Thymus (tissue), 11 donors: ENCODE measurements at regions not wholly inside any gene's neighbourhood (a gene's known extent, or its start where the extent isn't known, plus 50 kb on each side); places are given as distances from the start of the nearest gene placed in this dataset.
"Not testable (repeated sequence)": the region's sequence is repeated elsewhere in the genome, so short reads cannot be mapped to it uniquely, and the experiment has no call there.

ENCODE experiments used
- DNase-seq, 9 donors: peaks; one replicate each; pipeline ENCODE4 v3.0.0-alpha.2; 2013; ENCODE audit warnings: low spot score in 9 of 9, low read depth in 6 of 9, missing footprints in 1 of 9
- H3K27ac ChIP-seq, 2 donors: one replicate each; pipeline ENCODE4 v1.5.1; 2013; ENCODE audit warnings: control low read depth in 1 of 2, low read depth in 1 of 2, low read length in 1 of 2, mild to moderate bottlenecking in 1 of 2, moderate library complexity in 1 of 2
- H3K27me3 ChIP-seq, 2 donors: one replicate each; pipeline ENCODE4 v1.5.1; 2013; ENCODE audit warnings: low read length in 1 of 2; ENCODE audit not compliant: control insufficient read depth in 2 of 2, insufficient read depth in 1 of 2
- H3K36me3 ChIP-seq, 2 donors: one replicate each; pipeline ENCODE4 v1.5.1; 2013; ENCODE audit warnings: low read length in 1 of 2, mild to moderate bottlenecking in 1 of 2, moderate library complexity in 1 of 2; ENCODE audit not compliant: control insufficient read depth in 2 of 2, insufficient read depth in 2 of 2
- H3K4me1 ChIP-seq, 2 donors: one replicate each; pipeline ENCODE4 v1.5.1; 2013; ENCODE audit warnings: low read length in 2 of 2; ENCODE audit not compliant: control insufficient read depth in 2 of 2, insufficient read depth in 2 of 2
- H3K4me3 ChIP-seq, 2 donors: one replicate each; pipeline ENCODE4 v1.5.1; 2013; ENCODE audit warnings: low read length in 2 of 2, control low read depth in 1 of 2, mild to moderate bottlenecking in 1 of 2
- H3K9me3 ChIP-seq, 2 donors: one replicate each; pipeline ENCODE4 v1.5.1; 2013; ENCODE audit warnings: low read length in 1 of 2, mild to moderate bottlenecking in 1 of 2; ENCODE audit not compliant: control insufficient read depth in 2 of 2, insufficient read depth in 1 of 2
- WGBS: extraction: QIAGEN DNeasy Blood & Tissue Kit; methylation state at CpG from one replicate; pipeline ENCODE4 v1.1.7; 2013; 5-methylcytosine and 5-hydroxymethylcytosine counted together
- donor health status: healthy.

GRCh38 chr4:132660181-132660580 is 488.9 kb upstream of the PCDH10 start:
- DNase-seq, result no peak
- H3K27ac ChIP-seq, result no peak overlapping the region
- no peaks in the 10 kb centered on the region for H3K4me1 ChIP-seq
- 90% methylated on average over 1 of the region's 1 CpG for WGBS
- H3K27me3 ChIP-seq, result no peaks in the 10 kb centered on the region
- no peak overlapping the region for H3K4me3 ChIP-seq
- H3K9me3 ChIP-seq, result no peaks in the 10 kb centered on the region
- no peaks in the 10 kb centered on the region for H3K36me3 ChIP-seq

GRCh38 chr4:132662456-132662855 is 486.6 kb upstream of the PCDH10 start:
- WGBS, result 96% methylated on average over 1 of the region's 1 CpG
- no peaks in the 10 kb centered on the region for H3K9me3 ChIP-seq
- no peak overlapping the region for H3K27ac ChIP-seq

DNA sequence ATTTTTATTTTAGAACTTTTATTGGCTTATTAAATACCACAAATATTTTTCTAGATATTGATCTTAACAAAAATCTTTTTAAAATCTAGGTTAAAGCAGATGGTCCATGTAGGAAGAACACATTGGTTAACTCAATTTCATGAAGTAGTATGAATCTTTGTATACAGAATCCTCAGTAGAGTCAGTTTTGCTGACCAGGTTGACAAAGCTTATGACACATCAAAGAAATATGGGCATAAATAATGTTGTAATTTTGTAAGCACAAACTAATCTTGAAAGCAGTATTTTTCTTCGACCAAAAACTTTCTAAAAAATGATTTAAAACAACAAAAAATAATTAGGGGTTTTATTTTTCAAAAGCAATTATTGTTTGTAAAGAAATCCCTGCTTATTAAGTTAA is 479.3 kb upstream of the PCDH10 start:
- no peak overlapping the region for H3K4me3 ChIP-seq
- H3K9me3 ChIP-seq, result no peaks in the 10 kb centered on the region
- 0% methylated on average over 1 of the region's 1 CpG for WGBS
- H3K27ac ChIP-seq, result no peak overlapping the region
- H3K36me3 ChIP-seq, result no peaks in the 10 kb centered on the region
- no peaks in the 10 kb centered on the region for H3K4me1 ChIP-seq
- no peak for DNase-seq
- H3K27me3 ChIP-seq, result no peaks in the 10 kb centered on the region

More at GRCh38 chr4:132662456-132662855, 486.6 kb upstream of the PCDH10 start:
- H3K4me3 ChIP-seq, result no peak overlapping the region
- H3K4me1 ChIP-seq, result no peaks in the 10 kb centered on the region
- no peaks in the 10 kb centered on the region for H3K27me3 ChIP-seq
- DNase-seq, result no peak
- H3K36me3 ChIP-seq, result no peaks in the 10 kb centered on the region

GRCh38 chr4:132670557-132670956 is 478.5 kb upstream of the PCDH10 start:
- Histone ChIP-seq H3K4me3 (no peak overlapping the region), H3K27me3 (no peaks in the 10 kb centered on the region), H3K27ac (no peak overlapping the region), H3K36me3 (no peaks in the 10 kb centered on the region), H3K4me1 (no peaks in the 10 kb centered on the region), H3K9me3 (no peaks in the 10 kb centered on the region)
- 98% methylated on average over 1 of the region's 1 CpG for WGBS
- DNase-seq, result no peak

DNA sequence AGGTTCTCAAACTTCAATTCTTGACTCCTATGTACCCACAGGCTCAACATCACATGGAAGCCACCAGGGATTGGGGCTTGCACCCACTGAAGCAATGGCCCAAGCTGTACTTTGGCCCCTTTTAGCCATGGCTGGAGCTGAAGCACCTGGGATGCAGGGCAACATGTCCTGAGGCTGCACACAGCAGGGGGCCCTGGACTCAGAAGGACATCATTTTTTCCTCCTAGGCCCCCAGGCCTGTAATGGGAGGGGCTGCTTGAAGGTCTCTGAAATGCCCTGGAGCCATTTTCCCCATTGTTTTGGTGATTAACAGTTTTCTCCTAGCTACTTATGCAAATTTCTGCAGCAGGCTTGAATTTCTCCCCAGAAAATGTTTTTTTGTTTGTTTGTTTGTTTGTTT is 465.1 kb upstream of the PCDH10 start:
- Histone ChIP-seq H3K27me3 (no peaks in the 10 kb centered on the region), H3K4me1 (no peaks in the 10 kb centered on the region), H3K9me3 (peaks cover 0 to 7% of the 10 kb centered on the region in 2 donors), H3K4me3 (no peak overlapping the region), H3K36me3 (no peaks in the 10 kb centered on the region), H3K27ac (no peak overlapping the region)
- no peak for DNase-seq

- WGBS, result 81% methylated on average over 2 of the region's 2 CpGs
- Histone ChIP-seq H3K27ac (no peak overlapping the region), H3K4me1 (no peaks in the 10 kb centered on the region), H3K9me3 (no peaks in the 10 kb centered on the region), H3K4me3 (no peak overlapping the region), H3K27me3 (no peaks in the 10 kb centered on the region), H3K36me3 (no peaks in the 10 kb centered on the region)
- no peak for DNase-seq
Observed at GRCh38 chr4:132691026-132691425, 458.1 kb upstream of the PCDH10 start.

DNA sequence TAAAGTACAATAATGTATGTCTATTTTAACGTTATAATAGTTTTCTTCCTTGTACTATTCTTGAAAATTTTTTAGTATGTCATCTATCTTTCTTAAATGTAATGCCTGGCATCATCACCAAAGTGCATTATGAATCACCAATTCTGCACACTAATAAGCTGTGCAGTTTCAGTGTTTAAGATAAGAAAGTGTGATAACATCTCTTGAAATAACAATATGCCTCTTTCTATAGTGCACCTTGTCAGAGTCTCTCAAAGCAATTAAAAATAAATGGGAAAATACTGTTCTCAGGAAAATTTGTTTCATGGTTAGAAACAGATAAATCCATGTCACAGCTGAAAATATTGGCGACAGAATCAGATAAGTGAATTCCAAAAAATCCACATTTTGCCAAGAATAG is 457.4 kb upstream of the PCDH10 start:
- no peaks in the 10 kb centered on the region for H3K27me3 ChIP-seq
- H3K27ac ChIP-seq, result no peak overlapping the region
- H3K4me3 ChIP-seq, result no peak overlapping the region
- H3K4me1 ChIP-seq, result no peaks in the 10 kb centered on the region
- no peak for DNase-seq
- 69% methylated on average over 2 of the region's 2 CpGs for WGBS
- H3K36me3 ChIP-seq, result no peaks in the 10 kb centered on the region
- H3K9me3 ChIP-seq, result no peaks in the 10 kb centered on the region

- no peak overlapping the region for H3K27ac ChIP-seq
- no peaks in the 10 kb centered on the region for H3K4me1 ChIP-seq
- no peak overlapping the region for H3K4me3 ChIP-seq
- H3K9me3 ChIP-seq, result no peaks in the 10 kb centered on the region
- H3K27me3 ChIP-seq, result no peaks in the 10 kb centered on the region
- DNase-seq, result no peak
- no peaks in the 10 kb centered on the region for H3K36me3 ChIP-seq
Observed at GRCh38 chr4:132694775-132695174, 454.3 kb upstream of the PCDH10 start.

- not testable (repeated sequence) for H3K4me3 ChIP-seq, H3K36me3 ChIP-seq, H3K27me3 ChIP-seq, DNase-seq, H3K9me3 ChIP-seq, H3K27ac ChIP-seq, H3K4me1 ChIP-seq
- 97% methylated on average over 4 of the region's 4 CpGs for WGBS
Observed at GRCh38 chr4:132697505-132697904, 451.6 kb upstream of the PCDH10 start.

DNA sequence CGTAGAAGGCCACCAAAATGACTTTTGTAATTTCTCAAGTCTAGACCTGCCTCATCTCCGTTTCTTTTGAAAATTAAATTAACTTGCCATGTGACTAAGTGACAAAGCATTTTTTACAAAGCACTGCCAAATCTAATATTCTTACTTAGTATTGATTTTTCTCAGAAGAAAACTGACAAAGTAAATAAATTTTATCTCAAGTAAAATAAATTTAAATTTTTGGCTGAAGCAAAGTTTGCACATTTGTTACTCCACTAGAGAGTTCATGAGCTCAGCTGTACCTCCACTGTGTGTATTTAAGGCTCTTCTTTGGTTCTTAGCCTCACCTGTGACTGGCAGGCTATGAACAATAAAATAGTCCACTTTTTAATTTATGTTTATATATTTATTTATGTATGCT is 441.1 kb upstream of the PCDH10 start:
- 89% methylated on average over 2 of the region's 2 CpGs for WGBS
- no peaks in the 10 kb centered on the region for H3K27me3 ChIP-seq
- no peak overlapping the region for H3K4me3 ChIP-seq
- DNase-seq, result no peak
- no peak overlapping the region for H3K27ac ChIP-seq
- no peaks in the 10 kb centered on the region for H3K4me1 ChIP-seq
- no peaks in the 10 kb centered on the region for H3K36me3 ChIP-seq
- no peaks in the 10 kb centered on the region for H3K9me3 ChIP-seq
